ENCODE measurements at regions not wholly inside any gene's neighbourhood (a gene's known extent, or its start where the extent isn't known, plus 50 kb on each side); places are given as distances from the start of the nearest gene placed in this dataset.
"Not testable (repeated sequence)": the region's sequence is repeated elsewhere in the genome, so short reads cannot be mapped to it uniquely, and the experiment has no call there.

DNA sequence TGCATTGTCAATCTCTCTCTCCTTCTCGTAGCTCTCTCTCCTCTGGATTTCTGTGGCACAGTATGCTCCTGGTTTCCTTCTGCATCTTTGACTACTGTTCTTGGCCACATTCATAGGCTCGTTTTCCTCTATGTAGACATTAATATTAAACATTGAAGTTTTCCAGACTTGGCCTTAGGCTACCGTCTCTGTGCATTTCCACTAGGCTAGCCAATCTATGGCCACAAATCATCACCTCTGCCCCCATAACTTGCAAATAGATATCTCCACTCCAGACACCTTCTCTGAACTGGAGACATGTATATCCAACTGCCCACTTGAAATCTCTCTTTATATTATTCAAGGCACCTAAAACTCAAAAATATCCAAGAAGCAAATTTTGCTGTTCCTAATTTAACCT lies 768.5 kb downstream of the TSN start:
- DNase-seq: no peak

DNA sequence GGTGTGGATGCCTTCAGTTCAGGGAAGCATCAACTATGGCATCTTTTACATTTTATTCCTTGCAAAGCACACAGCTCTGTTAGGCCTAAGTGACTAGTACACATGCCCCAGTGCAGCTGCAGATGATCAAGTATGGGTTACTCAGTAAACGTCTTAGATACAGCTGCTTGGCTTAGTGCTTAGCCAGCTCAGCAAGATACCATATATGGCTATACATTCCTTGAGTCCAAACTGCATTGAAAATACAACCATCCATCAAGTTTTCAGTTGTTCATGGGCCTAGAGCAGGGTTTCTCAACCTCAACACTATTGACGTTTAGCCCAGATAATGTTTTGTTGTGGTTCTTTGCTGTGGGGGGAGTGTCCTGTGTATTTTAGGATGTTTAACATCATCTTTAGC lies 769.9 kb downstream of the TSN start:
- no peak for DNase-seq

DNA sequence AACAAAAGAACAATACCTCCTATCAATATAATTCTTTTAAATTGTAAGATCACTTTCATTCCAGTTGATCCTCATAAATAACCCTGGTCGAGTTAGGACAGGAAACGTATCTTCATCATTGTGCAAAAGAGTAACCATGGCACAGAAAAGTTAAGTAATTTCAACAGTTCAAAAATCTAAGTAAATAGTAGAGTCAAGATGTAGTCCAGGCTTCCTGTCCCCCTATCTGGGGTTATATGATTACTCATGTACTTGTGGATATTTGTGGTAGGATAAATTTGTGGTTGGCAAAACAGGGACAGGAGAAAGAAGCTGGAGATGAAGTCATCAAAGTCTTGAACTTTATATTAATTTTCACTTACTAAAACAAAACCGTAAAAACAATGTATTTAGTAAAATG lies 772.6 kb downstream of the TSN start:
- DNase-seq: no peak

DNA sequence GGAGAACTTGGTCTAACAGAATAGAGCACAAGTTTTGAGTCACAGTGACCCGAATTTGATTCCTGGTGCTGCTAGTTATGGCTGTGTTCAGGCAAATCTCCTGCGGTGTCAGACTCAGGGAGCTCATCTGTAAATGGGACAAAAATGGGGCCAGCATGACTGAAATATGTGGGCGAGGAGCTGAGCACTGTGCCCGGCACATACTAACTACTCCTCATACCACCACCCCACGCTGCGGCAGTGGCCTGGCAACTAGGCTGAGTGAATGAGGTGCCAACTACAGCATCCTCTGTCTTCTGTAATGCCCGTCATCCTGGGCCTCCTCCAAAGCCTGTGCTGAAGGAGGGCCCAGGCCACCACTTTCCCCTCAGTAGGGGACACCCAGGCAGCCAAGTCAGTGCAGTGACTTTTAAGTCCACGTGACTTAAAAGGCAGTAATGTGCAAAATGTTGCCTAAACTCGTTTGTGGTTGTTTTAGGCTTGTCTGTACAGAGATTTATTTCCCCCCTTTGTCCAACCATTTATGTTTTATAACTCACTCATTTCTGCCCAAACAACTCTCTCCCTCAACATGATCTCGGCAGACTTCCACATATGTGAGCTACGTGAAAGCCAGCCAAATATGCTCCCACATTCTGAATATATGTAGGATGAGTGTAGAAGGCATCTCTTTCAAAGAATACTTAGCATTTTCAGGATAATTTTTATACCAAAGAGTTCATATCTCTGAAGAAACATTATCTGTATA lies 773.7 kb downstream of the TSN start:
- DNase-seq: no peak

DNA sequence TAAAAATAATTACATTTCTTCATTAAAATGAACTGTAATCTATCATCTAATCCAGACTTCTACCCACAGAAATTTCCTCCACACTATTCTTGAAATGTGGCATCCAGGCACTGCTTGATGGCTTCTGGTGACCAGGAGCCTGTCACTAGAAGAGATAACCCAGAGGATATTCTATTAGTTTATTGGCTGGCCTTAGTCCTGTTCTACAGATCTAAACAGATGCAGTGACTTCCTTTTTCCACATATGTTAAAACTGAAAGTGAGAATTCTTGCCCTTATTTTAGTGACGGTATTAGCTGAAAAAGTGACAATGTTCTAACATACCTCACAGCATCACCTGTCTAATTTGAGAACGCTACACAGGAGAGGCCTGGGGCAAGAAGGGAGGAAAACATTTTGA lies 775.4 kb downstream of the TSN start:
- no peak for DNase-seq

DNA sequence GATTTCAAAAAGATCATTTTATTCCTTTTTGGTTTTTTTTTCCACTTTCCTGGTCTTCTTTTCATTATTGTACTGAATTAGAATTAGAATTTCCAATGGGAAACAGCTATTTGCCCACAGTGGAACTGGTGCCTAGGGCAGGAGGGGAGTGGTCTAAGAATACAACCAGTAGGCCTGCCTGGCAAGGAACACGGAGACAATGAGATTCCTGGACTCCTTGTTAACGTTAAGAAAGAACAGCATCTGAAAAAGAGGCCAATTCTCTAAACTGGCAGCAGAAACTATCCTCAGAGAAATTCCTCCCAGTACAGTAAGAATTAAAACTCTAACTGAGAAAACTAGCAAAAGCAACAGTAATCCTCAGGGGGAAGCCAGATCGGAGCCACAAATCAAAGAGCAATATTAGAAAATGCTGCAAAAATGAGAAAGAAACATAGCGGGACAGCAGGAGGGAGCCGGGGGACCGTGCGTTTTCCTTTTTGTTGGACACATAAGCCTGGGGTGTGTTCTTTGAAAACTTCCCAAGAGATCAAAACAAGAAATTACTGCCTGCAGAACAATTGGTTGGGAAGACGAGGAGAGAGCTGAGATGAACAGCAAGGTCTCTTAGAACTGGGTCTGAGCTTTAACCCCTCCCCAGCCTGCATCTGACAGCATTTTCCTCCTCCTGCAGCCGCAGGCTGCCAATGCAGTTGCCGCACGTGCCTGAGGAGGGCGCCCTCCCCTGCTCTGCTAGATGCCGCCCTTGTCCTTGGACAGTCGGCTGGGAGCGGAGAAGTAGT lies 776.0 kb downstream of the TSN start:
- DNase-seq: no peak

DNA sequence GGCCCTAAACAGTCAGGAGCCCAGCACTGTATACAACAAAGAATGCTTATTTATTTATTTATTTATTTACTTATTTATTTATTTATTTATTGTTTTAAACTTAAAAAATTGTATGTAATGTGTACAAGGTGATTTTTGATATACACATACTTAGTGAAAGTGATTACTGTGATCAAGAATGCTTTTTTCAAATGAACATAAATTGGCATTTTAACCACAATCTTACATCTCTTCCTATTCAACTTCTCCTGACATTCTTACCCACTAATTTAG lies 776.6 kb downstream of the TSN start:
- DNase-seq: no peak

DNA sequence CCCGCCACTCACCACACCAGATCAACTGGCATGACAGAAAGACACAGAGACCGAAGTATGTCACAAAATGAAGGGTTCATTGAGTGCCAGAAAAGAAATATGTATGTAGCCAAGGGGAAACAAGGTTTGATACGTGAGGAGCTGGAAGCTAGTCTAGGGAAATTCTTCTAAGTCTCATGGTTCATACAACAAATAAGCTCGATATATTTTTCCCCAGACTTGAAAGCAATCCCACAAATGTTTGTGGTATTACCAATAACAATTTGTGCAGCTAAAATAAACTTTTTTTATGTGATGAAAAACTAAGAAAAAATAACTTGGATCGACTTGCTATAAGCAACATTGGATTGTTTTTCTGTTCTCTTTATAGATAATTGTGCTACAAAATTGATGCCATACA lies 777.0 kb downstream of the TSN start:
- DNase-seq: no peak

DNA sequence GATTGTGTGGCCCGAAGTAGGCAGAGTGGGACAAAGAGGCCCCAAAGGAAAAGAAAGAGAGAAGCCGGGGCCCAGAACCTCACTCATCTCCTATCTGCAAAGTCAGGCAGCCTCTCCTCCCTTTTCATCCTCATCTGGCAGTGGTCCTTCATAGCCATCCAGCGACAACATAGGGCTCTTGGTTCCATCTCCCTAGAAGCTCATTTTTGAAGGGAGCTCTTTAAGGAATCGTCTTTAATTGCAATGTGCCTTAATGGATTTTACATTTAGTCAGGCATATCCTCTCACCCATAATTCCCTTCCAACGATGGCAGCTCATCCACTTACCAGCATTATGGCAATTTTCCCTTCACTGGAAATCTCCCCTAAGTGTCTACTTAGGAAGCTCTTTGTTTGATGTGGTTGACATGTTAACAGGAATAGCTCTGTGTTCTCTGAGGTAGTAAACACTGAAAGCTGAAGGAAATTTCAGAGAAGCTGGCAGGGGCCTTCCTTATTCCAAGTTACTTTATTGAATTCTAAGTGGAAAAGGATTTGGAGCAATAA lies 780.6 kb downstream of the TSN start:
- DNase-seq: no peak

DNA sequence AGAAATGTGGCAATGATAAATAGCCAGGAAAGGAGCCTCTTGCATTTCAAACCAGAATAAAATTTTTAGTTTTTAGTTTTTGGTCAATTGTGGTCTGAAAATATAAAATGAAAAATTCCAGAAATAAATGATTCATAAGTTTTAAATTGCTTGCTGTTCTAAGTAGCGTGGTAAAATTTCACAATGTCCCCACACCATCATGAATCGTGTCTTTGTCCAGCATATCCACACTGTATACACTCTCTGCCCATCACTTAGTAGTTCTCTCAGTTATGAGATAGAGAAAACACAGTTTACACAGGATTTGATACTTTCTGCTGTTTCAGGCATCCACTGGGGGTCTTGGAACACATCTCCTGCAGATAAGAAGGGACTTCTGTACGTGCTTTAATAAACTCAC lies 783.9 kb downstream of the TSN start:
- no peak for DNase-seq

DNA sequence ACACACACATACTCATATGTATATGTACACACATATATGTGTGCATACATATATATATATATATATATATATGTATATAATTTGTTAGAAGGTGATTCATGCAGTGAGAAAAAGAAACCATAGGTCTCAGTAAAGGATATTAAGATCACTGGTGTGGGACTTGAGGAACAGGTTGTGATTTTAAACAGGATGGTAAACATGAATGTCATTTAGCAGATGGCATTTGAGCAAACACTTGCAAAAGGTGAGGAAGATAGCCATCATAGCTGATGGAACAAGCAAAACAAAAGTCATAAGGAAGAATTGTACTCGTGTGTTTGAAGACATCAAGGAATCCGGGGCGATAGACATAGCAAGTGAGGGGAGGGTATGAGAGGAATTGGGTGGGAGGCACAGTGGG lies 784.5 kb downstream of the TSN start:
- no peak for DNase-seq

DNA sequence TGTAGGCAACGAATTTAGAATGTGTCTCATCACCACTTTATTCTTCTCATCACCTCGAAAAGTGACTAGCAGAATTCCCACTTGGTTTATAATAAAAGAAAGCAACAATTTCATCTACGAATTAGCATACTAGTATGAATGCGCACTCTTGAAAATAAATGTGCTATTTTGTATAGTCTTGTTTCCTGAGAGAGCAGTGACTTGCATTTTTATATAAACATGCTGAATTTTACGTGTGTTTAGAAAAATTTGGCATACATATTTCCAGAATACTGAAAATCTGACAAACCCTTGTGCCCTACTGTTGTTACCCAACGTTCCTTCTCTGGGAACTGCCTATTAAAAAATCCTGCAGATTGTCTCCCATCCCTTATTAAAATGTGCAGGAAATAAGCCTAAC lies 786.8 kb downstream of the TSN start:
- DNase-seq: no peak

DNA sequence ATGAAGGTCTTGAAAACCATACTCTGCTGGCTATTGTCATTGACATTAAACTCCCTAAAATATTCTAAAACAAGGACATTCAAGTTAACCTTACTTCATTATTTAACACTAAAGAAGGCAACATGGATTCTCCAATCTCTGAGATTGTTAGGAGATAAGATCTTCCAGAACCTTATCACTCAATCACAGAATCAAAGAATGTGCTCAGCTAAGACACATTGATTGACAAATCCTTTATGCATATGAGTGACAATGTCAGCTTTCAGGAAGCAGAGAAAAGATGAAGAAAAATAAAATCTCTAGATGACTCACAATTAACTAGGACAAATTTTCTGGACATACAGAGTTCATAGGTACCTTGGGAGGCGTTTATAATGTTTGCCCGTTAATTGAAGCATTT lies 787.2 kb downstream of the TSN start:
- no peak for DNase-seq

DNA sequence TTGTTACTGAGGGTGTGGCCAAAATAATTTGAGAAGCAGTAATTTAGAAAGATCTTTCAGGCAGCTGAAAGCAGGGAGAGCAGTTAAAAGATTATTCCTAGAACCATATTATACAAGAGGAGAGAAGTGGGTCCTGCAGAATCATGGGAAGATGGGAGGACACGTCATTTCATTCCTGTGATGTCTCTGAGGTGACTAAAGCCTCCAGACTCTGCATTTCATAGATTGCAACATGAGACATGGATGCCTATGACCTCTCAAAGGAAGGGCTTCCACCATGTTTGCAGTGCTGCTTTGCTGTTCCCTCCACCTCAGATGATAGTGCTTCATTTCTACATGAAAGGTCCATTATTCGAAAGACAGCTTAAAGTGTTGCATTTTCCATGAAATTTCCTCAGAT lies 788.4 kb downstream of the TSN start:
- no peak for DNase-seq

DNA sequence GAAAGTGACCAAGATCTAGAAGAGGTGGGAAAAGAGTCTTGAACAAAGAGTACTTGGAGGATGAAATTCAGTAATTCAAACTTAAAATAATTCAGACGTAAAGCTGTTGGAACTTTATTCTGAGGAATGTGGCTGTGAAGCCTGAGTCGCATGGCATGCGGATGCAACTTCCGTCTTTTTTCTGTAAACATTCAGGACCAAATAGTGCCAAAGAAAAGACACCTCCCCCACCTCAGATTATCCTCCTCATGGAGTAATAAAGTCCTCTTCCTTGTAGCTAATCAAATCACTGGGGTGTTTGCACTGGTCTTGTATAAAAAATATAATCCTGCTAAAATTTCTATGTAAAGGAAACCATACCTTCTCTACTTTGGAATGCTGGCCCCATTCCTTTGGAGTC lies 790.4 kb downstream of the TSN start:
- no peak for DNase-seq

DNA sequence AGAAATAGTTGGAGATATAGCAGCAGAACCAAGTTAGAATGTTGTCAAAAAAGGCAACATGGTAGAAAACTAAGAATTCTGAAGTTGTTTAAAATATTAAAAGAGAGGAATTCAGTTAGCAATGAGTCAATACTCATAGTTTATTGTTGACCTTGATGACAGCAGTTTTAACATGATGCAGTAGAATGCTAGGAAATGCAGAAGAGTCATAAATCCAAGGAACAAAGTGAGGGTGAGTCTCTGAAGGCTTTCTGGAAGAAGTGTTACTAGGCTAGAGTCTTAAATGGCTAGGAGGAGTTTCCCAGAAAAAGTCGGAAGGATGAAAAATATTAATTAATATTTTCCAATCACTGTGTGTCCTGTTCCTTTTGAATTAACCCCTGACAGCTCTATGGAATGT lies 807.3 kb downstream of the TSN start:
- no peak for DNase-seq

DNA sequence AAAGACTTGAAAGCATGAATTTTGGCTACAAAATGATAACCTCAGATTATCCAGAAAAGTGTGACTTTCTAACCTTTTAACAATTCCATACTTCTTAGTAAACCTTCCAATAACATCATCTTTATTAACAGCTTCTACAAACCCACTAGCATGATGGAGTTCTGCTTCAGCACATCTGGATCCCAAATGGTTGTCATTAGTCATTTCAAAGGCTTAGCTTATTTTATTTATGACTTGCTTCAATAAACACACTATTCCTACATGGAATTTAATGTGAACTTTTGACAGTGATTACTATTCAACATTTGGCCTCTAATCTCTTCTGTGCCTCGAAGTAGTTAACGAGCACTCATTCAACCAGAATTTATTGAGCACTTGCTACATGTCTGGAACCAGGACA lies 808.3 kb downstream of the TSN start:
- no peak for DNase-seq

DNA sequence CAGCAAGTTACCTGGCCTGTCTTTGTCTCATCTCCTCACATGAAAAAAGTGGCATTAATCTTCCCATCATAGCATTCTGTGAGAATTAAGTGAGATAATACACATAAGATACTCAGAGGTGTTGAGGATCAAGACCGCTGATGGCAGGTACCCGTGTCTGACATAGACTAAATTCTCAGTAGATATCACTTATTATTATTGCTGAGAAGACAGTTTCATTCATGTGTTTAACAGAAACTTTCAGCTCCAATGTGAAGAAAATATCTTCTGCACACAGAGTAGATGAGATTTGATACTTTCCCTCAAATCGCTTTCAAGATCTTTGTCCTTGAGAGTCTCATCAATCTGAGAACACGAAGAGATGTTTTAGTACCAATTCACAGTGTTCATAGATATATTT lies 809.4 kb downstream of the TSN start:
- no peak for DNase-seq

DNA sequence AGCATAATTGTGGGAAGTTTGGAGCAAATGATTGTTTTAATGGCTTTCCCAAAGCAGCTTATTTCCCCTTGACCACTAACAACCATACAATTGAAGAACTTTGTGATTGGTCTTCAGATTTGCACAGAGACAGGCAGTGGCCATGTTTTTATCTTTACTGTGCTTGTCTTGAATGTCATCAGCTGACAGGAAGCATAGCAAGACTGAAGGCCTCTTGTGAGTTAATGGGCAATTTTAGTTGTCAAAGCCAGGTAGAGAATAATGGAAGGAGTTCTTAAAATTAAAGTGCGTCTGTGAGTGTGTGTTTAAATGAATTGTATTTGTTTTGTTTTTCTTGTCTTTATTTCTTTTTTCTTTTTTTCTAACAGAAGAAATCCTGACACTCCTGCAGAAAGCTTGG lies 809.9 kb downstream of the TSN start:
- DNase-seq: no peak

DNA sequence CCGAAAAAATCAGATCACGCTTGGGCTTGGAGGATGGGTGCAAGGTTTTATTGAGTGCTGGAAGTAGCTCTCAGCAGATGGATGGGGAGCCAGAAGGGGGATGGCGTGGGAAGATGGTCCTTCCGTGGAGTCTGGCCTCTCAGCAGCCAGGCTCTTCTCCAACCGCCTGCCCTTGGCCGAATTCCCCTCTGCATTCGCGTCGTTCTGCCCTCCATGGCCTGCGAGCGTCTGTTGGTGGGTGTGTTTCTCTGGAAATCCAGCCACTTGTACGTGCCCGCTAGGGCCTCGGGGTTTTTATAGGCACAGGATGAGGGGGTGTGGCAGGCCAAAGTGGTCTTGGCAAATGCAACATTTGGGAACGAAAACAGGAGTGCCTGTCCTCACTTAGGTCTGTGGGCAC lies 815.2 kb downstream of the TSN start:
- no peak for DNase-seq

DNA sequence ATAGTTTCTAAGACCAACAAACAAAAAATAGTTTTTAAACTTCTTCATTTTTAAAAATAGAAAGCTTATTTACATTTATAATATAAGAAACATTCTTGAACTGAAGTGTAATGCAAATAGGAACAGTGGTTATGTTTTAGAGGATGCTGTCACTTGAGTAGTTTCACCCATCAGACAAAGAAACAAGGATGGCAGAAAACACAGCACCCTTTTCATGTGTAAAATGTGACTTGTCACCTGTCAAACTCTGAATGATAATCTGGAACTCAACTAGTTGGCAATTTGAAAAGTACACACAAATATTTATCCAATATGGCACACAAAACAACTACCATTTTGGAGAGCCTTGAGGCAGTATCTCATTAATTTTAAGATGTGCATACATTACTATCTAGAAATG lies 816.0 kb downstream of the TSN start:
- not testable (repeated sequence) for DNase-seq

DNA sequence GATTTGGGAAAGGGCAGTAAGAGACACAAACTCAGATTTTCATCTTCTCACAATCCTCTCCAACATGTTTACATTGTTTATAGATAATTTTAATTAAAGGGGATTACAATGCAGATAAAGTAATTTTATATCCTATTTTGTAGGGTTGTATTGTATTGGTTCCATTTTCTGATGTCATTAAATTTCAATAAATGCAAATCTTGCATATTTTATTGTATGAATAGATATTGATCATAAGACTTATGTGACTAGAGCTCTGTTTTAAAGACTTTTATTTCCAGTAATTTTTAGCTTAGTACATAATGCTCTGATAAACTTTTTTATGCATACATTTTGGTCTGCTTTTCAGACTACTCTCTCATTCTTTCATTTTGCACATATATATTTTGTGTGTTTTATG lies 819.6 kb downstream of the TSN start:
- DNase-seq: no peak

DNA sequence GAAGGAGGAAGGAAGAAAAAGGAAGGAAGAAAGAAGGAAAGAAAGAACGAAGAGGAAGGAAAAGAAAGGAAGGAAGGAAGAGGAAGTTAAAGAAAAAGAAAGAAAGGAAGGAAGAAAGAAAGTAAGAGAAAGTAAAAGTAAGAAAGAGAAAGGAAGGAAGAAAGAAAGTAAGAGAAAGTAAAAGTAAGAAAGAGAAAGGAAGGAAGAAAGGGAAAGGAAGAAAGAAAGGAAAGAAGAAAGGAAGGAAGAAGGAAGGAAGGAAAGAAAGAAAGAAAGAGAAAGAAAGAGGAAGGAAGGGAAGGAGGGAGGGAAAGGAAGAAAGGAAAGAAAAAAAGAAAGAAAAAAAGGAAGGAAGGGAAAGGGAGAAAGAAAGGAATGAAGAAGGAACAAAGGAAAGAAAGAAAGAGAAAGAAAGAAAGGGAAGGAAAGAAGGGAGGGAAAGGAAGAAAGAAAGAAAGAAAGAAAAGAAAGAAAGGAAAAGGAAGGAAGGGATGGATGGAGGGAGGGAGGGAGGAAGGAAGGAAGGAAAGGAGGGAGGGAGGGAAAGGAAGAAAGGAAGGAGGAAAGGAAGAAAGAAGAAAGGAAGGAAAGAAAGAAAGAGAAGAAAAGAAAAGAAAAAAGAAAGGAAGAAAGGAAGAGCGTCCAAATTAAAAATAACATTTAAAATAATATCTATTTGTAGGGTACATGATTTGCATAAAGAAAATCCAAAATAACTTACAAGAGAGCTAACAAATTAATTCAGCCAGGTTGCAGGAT lies 827.9 kb downstream of the TSN start:
- DNase-seq: no peak

DNA sequence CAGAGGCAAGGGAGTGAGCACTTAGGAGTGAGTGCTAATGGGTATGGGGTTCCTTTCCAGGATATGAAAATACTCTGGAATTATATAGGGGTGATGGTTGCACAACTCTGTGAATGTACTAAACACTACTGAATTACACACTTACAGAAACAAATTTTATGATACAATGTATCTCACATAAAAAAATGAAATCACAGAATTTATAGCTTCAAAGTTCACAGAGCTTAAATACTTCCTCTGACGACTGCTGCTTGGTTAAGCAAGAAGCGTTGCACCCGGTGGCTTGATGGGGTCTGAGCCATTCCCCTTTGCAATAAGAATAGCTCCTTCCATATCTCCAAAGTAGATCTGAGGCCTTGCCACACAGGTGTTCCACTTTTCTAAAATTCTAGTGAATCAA lies 835.1 kb downstream of the TSN start:
- DNase-seq: no peak
